Heart left ventricle (tissue), 13 donors: ENCODE measurements at regions not wholly inside any gene's neighbourhood (a gene's known extent, or its start where the extent isn't known, plus 50 kb on each side); places are given as distances from the start of the nearest gene placed in this dataset.

Experiments
- POLR2A ChIP-seq, 2 donors: fragments of 450-650 bp; IDR thresholded peaks; one replicate each; pipeline ENCODE4 v1.6.1; 2017; ENCODE audit warnings: antibody characterized with exemption in 2 of 2, mild to moderate bottlenecking in 2 of 2, moderate library complexity in 2 of 2
- TF ChIP-seq, protein P1 (sequence below), 12 donors: fragments of 200-600 bp; sonication (generic) in 4 of 12; IDR thresholded peaks; one replicate each; pipeline versions ENCODE4 v1.5.0 to v1.8.0; 2018 to 2022; ENCODE audit warnings: antibody characterized with exemption in 12 of 12, mild to moderate bottlenecking in 5 of 12
- donor health status: ischemic (EF 13 %, LVEDD 7.1; RV severe dilation, severe dysfunction).
- donor health status: DM: no; HTN: yes; CAD: no.
- donor health status: DM: no; HTN: no; CAD: no.
- donor health status: ischemic (EF 25% LVEDD 6.9; RV normal size, moderate dysfunction).
- donor health status: ischemic (EF 25% LVEDD 5.7; RV mildly dilated, moderate dysfunction).
- donor health status: ischemic (EF 35%, LVEDD 5.7; RV mildly dilated, moderate dysfunction).
- donor health status: nonischemic (EF 11% LVEDD 7.7; RV severe dilation, severe dysfunction).
- donor health status: DM: yes; HTN: yes; CAD: no.
- donor health status: PGD.
- donor health status: ischemic (EF 29% LVEDD 5.4; RV normal size, mild dysfunction).
- donor health status: nonischemic (EF 23%, LVEDD 6.1; RV moderate dilation, normal function).

DNA sequence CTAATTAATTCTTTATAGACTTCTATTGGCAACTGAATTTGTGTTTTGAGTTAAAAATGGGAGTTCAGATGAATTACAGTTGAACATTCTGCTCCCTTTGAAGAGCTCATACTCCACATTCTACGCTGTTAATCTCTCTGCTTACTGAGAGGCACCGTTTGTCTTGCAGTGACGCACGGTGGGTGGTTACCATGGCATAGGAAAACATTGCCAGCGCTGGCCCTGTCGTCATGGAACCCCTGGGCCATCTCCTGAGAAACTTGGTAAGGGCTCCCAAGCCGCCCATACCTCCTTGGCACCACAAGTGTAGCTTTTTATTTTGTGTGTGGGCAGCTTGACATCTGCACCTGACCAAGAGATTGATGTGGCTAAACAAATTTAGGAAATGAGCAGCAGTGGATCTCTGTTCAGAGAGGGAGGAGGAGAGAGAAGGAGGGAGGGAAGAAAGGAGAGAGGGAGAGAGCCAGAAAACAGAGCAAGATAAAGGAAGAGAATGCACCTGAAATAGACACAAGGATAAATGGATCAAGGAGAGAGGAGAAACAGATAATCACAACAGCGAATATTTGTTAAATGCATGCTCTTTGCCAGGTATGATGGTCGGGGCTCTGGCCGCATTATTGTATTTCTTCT lies 398.5 kb downstream of the HAPSTR1 start:
- TF ChIP-seq, protein P1, sequence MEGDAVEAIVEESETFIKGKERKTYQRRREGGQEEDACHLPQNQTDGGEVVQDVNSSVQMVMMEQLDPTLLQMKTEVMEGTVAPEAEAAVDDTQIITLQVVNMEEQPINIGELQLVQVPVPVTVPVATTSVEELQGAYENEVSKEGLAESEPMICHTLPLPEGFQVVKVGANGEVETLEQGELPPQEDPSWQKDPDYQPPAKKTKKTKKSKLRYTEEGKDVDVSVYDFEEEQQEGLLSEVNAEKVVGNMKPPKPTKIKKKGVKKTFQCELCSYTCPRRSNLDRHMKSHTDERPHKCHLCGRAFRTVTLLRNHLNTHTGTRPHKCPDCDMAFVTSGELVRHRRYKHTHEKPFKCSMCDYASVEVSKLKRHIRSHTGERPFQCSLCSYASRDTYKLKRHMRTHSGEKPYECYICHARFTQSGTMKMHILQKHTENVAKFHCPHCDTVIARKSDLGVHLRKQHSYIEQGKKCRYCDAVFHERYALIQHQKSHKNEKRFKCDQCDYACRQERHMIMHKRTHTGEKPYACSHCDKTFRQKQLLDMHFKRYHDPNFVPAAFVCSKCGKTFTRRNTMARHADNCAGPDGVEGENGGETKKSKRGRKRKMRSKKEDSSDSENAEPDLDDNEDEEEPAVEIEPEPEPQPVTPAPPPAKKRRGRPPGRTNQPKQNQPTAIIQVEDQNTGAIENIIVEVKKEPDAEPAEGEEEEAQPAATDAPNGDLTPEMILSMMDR (IDR thresholded peaks at IDR 0.05) = no peak
- no peak for TF ChIP-seq POLR2A (IDR thresholded peaks at IDR 0.05)
